ENCODE measurements at regions not wholly inside any gene's neighbourhood (a gene's known extent, or its start where the extent isn't known, plus 50 kb on each side); places are given as distances from the start of the nearest gene placed in this dataset.

DNA sequence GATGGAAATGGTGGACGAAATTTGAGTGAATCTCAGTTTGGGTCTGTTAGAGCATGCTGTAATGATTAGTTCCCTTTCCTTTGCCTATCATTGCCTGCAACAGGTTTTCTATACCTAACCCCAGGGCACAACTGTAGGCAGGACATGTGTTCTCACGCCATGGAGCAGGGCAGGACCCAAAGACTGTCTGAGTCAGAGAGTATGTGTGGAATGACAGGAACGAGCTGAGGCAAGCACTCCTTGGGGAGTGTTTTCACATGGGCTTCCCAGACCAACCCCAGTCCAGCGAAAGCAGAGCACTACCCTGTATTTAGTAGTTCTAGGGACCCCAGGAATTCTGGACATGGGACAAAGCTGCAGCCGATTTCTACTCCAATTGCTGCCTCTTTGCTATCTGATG, 234.2 kb downstream of the HACE1 start:
- Histone ChIP-seq H3K4me2 (ENCODE audit: low read length) (no peak overlapping the region), H3K36me3 (ENCODE audit: insufficient read depth, low read length) (no peaks in the 10 kb centered on the region), H2AFZ (ENCODE audit: low read depth, low read length) (no peak overlapping the region), H3K27me3 (ENCODE audit: insufficient read depth, low read depth, low read length) (no peaks in the 10 kb centered on the region), H3K79me2 (replicated peaks; ENCODE audit: insufficient read depth, low read length) (no peaks in the 10 kb centered on the region), H3F3A (ENCODE audit: insufficient read depth, low read length, poor library complexity, severe bottlenecking) (no peaks in the 10 kb centered on the region), H3K9me3 (ENCODE audit: low read length) (no peaks in the 10 kb centered on the region), H3K9me2 (ENCODE audit: insufficient read depth, low read length) (no peaks in the 10 kb centered on the region), H4K20me1 (ENCODE audit: insufficient read depth) (no peaks in the 10 kb centered on the region), H3K9ac (ENCODE audit: low read length) (no peak overlapping the region), H3K4me3 (ENCODE audit: low read length) (no peak overlapping the region), H3K27ac (ENCODE audit: low read length) (no peak overlapping the region)
- TF ChIP-seq TAF1 (IDR thresholded peaks at IDR 0.05; ENCODE audit: low read depth) (no peak), RAD21 (conservative IDR thresholded peaks at IDR 0.05) (no peak), EP300 (conservative IDR thresholded peaks at IDR 0.05; ENCODE audit: poor library complexity, severe bottlenecking) (no peak), SMC3 (conservative IDR thresholded peaks at IDR 0.05; ENCODE audit: poor library complexity) (no peak), MXI1 (conservative IDR thresholded peaks at IDR 0.05; ENCODE audit: poor library complexity, severe bottlenecking) (no peak), POLR2AphosphoS5 (IDR thresholded peaks at IDR 0.05) (no peak), EZH2 (IDR thresholded peaks at IDR 0.05; ENCODE audit: borderline replicate concordance, insufficient read depth, low read length, poor library complexity, severe bottlenecking) (no peak)
- TF ChIP-seq, protein P1, sequence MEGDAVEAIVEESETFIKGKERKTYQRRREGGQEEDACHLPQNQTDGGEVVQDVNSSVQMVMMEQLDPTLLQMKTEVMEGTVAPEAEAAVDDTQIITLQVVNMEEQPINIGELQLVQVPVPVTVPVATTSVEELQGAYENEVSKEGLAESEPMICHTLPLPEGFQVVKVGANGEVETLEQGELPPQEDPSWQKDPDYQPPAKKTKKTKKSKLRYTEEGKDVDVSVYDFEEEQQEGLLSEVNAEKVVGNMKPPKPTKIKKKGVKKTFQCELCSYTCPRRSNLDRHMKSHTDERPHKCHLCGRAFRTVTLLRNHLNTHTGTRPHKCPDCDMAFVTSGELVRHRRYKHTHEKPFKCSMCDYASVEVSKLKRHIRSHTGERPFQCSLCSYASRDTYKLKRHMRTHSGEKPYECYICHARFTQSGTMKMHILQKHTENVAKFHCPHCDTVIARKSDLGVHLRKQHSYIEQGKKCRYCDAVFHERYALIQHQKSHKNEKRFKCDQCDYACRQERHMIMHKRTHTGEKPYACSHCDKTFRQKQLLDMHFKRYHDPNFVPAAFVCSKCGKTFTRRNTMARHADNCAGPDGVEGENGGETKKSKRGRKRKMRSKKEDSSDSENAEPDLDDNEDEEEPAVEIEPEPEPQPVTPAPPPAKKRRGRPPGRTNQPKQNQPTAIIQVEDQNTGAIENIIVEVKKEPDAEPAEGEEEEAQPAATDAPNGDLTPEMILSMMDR (IDR thresholded peaks at IDR 0.05; ENCODE audit: poor library complexity, severe bottlenecking), result no peak
- TF ChIP-seq, protein P2, sequence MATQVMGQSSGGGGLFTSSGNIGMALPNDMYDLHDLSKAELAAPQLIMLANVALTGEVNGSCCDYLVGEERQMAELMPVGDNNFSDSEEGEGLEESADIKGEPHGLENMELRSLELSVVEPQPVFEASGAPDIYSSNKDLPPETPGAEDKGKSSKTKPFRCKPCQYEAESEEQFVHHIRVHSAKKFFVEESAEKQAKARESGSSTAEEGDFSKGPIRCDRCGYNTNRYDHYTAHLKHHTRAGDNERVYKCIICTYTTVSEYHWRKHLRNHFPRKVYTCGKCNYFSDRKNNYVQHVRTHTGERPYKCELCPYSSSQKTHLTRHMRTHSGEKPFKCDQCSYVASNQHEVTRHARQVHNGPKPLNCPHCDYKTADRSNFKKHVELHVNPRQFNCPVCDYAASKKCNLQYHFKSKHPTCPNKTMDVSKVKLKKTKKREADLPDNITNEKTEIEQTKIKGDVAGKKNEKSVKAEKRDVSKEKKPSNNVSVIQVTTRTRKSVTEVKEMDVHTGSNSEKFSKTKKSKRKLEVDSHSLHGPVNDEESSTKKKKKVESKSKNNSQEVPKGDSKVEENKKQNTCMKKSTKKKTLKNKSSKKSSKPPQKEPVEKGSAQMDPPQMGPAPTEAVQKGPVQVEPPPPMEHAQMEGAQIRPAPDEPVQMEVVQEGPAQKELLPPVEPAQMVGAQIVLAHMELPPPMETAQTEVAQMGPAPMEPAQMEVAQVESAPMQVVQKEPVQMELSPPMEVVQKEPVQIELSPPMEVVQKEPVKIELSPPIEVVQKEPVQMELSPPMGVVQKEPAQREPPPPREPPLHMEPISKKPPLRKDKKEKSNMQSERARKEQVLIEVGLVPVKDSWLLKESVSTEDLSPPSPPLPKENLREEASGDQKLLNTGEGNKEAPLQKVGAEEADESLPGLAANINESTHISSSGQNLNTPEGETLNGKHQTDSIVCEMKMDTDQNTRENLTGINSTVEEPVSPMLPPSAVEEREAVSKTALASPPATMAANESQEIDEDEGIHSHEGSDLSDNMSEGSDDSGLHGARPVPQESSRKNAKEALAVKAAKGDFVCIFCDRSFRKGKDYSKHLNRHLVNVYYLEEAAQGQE (IDR thresholded peaks at IDR 0.05; ENCODE audit: borderline replicate concordance), result no peak

DNA sequence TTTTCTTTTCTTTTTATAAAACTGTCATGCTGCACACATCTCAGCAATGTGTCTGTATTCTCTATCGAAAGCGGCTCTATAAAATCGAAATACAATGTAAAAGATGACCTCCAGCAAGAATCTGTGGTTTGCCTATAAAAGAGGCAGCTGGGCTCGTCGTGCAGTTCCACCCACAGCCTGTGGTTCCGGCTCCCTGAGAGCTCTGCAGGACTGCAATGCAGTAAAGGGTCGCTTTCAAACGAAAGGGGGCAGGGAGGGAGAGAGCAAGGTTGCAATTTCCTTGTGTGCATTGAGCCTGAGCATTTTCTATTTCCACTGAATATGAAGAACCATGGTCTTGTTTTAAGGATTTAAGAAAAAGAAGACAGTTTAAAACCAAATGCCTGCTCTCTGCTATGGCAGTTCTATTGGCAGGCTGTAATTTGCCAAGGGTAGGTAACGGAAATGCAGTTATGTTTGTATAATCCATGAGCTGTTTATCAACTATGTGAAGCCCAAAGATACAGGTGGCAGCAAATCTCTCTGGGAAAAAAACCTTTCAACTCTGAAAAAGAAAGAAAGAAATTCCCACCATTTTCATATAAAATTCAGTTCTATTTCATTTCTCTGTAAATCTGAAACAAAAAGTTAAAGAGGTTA, 236.5 kb downstream of the HACE1 start:
- Histone ChIP-seq H3K36me3 (ENCODE audit: insufficient read depth, low read length) (no peaks in the 10 kb centered on the region), H2AFZ (ENCODE audit: low read depth, low read length) (no peak overlapping the region), H3K27me3 (ENCODE audit: insufficient read depth, low read depth, low read length) (no peaks in the 10 kb centered on the region), H4K20me1 (ENCODE audit: insufficient read depth) (no peaks in the 10 kb centered on the region), H3K9me2 (ENCODE audit: insufficient read depth, low read length) (no peaks in the 10 kb centered on the region), H3K9ac (ENCODE audit: low read length) (no peak overlapping the region), H3K4me3 (ENCODE audit: low read length) (no peak overlapping the region), H3K27ac (ENCODE audit: low read length) (no peak overlapping the region), H3K4me2 (ENCODE audit: low read length) (no peak overlapping the region), H3K79me2 (replicated peaks; ENCODE audit: insufficient read depth, low read length) (no peaks in the 10 kb centered on the region), H3K9me3 (ENCODE audit: low read length) (no peaks in the 10 kb centered on the region), H3F3A (ENCODE audit: insufficient read depth, low read length, poor library complexity, severe bottlenecking) (no peaks in the 10 kb centered on the region)
- TF ChIP-seq EP300 (conservative IDR thresholded peaks at IDR 0.05; ENCODE audit: poor library complexity, severe bottlenecking), result no peak
- TF ChIP-seq TAF1 (IDR thresholded peaks at IDR 0.05; ENCODE audit: low read depth), result no peak
- no peak for TF ChIP-seq EZH2 (IDR thresholded peaks at IDR 0.05; ENCODE audit: borderline replicate concordance, insufficient read depth, low read length, poor library complexity, severe bottlenecking)
- TF ChIP-seq POLR2AphosphoS5 (IDR thresholded peaks at IDR 0.05), result no peak
- no peak for TF ChIP-seq SMC3 (conservative IDR thresholded peaks at IDR 0.05; ENCODE audit: poor library complexity)
- no peak for TF ChIP-seq RAD21 (conservative IDR thresholded peaks at IDR 0.05)
- TF ChIP-seq, protein P1 (IDR thresholded peaks at IDR 0.05; ENCODE audit: poor library complexity, severe bottlenecking), result no peak
- no peak for TF ChIP-seq MXI1 (conservative IDR thresholded peaks at IDR 0.05; ENCODE audit: poor library complexity, severe bottlenecking)
- TF ChIP-seq, protein P2 (IDR thresholded peaks at IDR 0.05; ENCODE audit: borderline replicate concordance), result no peak
